Prostate gland (tissue), 2 donors: ENCODE measurements at regions not wholly inside any gene's neighbourhood (a gene's known extent, or its start where the extent isn't known, plus 50 kb on each side); places are given as distances from the start of the nearest gene placed in this dataset.

Experiments used
- DNase-seq: peaks from one replicate; pipeline ENCODE4 v3.0.0-alpha.2; 2019; ENCODE audit warnings: low spot score
- H3K27ac ChIP-seq, 2 donors: fragments of 200-600 bp; sonication (generic); 2 replicates each; pipeline ENCODE4 v1.5.1; 2017 to 2019
- H3K27me3 ChIP-seq: fragments of 200-600 bp; sonication (generic); replicated peaks from 2 replicates; pipeline ENCODE4 v1.5.1; 2019; ENCODE audit not compliant: insufficient read depth
- H3K36me3 ChIP-seq, 2 donors: fragments of 200-600 bp; sonication (generic); 1 replicate in 1 of 2; 2 replicates in 1 of 2; pipeline versions ENCODE4 v1.5.1 to v1.8.1; 2017 to 2019
- H3K4me1 ChIP-seq: fragments of 200-600 bp; sonication (generic); replicated peaks from 2 replicates; pipeline ENCODE4 v1.5.1; 2019
- H3K4me3 ChIP-seq, 2 donors: fragments of 200-600 bp; sonication (generic); 2 replicates each; pipeline ENCODE4 v1.5.1; 2017 to 2019
- H3K9me3 ChIP-seq: fragments of 200-600 bp; sonication (generic); 2 replicates; pipeline ENCODE4 v1.5.1; 2017
- POLR2A ChIP-seq: fragments of 450-650 bp; IDR thresholded peaks from one replicate; pipeline ENCODE4 v1.6.1; 2016; ENCODE audit warnings: antibody characterized with exemption, mild to moderate bottlenecking
- POLR2AphosphoS5 ChIP-seq: sonication (generic); formaldehyde crosslinking; IDR thresholded peaks from one replicate; pipeline ENCODE4 v1.6.1; 2017; ENCODE audit warnings: antibody characterized with exemption
- WGBS: methylation state at CpG from one replicate; pipeline ENCODE4 v1.1.5; 2018; 5-methylcytosine and 5-hydroxymethylcytosine counted together
- intact Hi-C: fragments of 100-400 bp; cut with DNase I; formaldehyde crosslinking; loops from one replicate; pipeline ENCODE4 v1.14.2; 2022
- TF ChIP-seq, protein P1 (sequence below), 4 experiments: fragments of 200-600 bp in 2 of 4; fragments of 450-650 bp in 2 of 4; sonication (generic) in 2 of 4; IDR thresholded peaks; 1 replicate in 3 of 4; 2 replicates in 1 of 4; pipeline ENCODE4 v1.5.1; 2016 to 2019; ENCODE audit warnings: antibody characterized with exemption in 4 of 4, mild to moderate bottlenecking in 2 of 4, moderate library complexity in 2 of 4

DNA sequence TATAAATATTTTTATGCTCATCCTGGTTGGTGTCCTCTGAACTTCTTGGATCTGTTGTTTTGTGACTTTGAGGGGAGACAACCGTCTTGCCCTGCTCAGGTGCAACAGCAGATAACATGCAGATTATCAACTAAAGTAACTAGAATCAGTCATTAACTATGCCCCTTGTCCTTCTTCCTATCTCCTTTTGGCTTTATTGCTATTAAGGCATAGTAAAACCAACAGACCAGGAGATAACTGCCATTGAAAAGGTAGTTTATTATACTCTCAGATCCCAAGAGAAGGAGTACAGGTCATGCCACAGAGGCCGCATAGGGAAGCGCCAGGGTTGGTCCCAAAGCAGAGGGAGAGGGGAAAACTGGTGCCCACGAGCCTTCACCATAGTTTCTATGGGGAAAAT, 418.2 kb downstream of the GJA1 start:
- H3K4me3 ChIP-seq, result no peak overlapping the region
- H3K27me3 ChIP-seq, result no peaks in the 10 kb centered on the region
- 99% methylated on average over 4 of the region's 4 CpGs for WGBS
- no peak overlapping the region for H3K27ac ChIP-seq
- intact Hi-C loops, result loop anchor here (5.0 to 10.0 kb wide), 2 partner anchors 331 to 421 kb away; no protein-coding TSS in a partner anchor
- no peaks in the 10 kb centered on the region for H3K9me3 ChIP-seq
- no peak for TF ChIP-seq POLR2A
- TF ChIP-seq POLR2AphosphoS5, result no peak
- TF ChIP-seq, protein P1, sequence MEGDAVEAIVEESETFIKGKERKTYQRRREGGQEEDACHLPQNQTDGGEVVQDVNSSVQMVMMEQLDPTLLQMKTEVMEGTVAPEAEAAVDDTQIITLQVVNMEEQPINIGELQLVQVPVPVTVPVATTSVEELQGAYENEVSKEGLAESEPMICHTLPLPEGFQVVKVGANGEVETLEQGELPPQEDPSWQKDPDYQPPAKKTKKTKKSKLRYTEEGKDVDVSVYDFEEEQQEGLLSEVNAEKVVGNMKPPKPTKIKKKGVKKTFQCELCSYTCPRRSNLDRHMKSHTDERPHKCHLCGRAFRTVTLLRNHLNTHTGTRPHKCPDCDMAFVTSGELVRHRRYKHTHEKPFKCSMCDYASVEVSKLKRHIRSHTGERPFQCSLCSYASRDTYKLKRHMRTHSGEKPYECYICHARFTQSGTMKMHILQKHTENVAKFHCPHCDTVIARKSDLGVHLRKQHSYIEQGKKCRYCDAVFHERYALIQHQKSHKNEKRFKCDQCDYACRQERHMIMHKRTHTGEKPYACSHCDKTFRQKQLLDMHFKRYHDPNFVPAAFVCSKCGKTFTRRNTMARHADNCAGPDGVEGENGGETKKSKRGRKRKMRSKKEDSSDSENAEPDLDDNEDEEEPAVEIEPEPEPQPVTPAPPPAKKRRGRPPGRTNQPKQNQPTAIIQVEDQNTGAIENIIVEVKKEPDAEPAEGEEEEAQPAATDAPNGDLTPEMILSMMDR (IDR thresholded peaks at IDR 0.05), result no peak
- H3K4me1 ChIP-seq, result no peaks in the 10 kb centered on the region
- no peak for DNase-seq
- H3K36me3 ChIP-seq, result no peaks in the 10 kb centered on the region

DNA sequence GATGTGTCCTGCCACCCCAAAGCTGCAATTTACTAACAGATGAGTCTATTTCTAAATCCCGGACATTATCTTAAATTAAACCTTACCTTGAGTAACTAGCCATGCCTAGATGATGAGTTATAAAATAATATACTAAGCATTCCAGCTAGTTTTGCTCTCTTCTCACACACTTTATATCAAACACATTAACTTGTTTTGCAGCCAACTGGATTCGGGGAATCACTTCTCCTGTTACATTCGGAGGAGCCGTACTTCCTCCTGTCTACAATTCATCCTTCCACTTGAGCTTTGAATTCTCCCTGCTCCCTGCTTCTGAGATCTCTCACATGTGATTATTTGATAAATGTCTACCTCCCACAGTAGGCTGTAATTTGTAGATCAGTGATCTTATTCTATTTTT, 420.1 kb downstream of the GJA1 start:
- intact Hi-C loops, result loop anchor here (10.0 kb wide), 1 partner anchor 329 kb away; no protein-coding TSS in a partner anchor
- H3K27me3 ChIP-seq, result no peaks in the 10 kb centered on the region
- TF ChIP-seq, protein P1 (IDR thresholded peaks at IDR 0.05), result no peak
- TF ChIP-seq POLR2A (no peak), POLR2AphosphoS5 (no peak)
- no peaks in the 10 kb centered on the region for H3K4me1 ChIP-seq
- no peak for DNase-seq
- WGBS, result 90% methylated on average over 4 of the region's 4 CpGs
- no peaks in the 10 kb centered on the region for H3K9me3 ChIP-seq
- no peak overlapping the region for H3K4me3 ChIP-seq
- H3K36me3 ChIP-seq, result no peaks in the 10 kb centered on the region
- no peak overlapping the region for H3K27ac ChIP-seq

DNA sequence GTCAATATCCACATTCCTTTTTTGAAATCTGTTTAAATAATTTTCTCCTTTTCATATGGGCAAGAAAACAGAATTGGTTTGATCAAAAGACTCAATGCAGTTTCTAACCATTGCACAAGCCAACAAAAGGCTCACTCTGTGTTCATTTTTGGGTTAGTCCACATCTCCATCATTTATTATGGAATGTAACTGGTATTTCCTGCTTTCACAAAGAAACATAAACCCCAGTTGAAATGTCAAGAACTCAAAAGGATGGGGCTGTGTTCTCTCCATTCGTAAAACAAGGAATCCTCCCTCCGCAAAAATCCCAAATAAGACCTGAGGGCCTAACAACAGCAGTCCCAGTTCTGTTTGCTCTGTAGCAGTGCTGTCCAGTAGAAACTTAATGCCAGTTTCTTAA, 420.9 kb downstream of the GJA1 start:
- intact Hi-C loops, result loop anchor here (10.0 kb wide), 1 partner anchor 329 kb away; no protein-coding TSS in a partner anchor
- no peak overlapping the region for H3K27ac ChIP-seq
- 72% methylated on average over 2 of the region's 2 CpGs for WGBS
- no peak overlapping the region for H3K4me3 ChIP-seq
- TF ChIP-seq POLR2A, result no peak
- TF ChIP-seq POLR2AphosphoS5, result no peak
- TF ChIP-seq, protein P1 (IDR thresholded peaks at IDR 0.05), result no peak
- no peaks in the 10 kb centered on the region for H3K36me3 ChIP-seq
- no peak for DNase-seq
- H3K9me3 ChIP-seq, result no peaks in the 10 kb centered on the region
- H3K27me3 ChIP-seq, result no peaks in the 10 kb centered on the region
- H3K4me1 ChIP-seq, result no peaks in the 10 kb centered on the region

DNA sequence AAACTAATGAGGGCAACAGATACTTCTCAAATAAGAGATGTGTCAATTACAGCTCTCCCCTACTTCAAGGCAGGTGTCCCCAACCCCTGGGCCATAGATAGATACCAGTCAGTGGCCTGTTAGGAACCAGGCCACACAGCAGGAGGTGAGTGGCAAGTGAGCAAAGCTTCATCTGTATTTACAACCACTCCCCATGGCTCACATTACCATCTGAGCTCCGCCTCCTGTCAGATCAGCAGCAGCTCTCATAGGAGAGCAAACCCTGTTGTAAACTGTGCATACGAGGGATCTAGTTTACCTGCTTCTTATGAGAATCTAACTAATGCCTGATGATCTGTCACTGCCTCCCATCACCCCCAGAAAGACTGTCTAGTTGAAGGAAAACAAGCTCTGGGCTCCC, 422.1 kb downstream of the GJA1 start:
- intact Hi-C loops, result loop anchor here (10.0 kb wide), 1 partner anchor 327 kb away; no protein-coding TSS in a partner anchor
- no peaks in the 10 kb centered on the region for H3K9me3 ChIP-seq
- no peak for DNase-seq
- H3K27me3 ChIP-seq, result no peaks in the 10 kb centered on the region
- TF ChIP-seq POLR2AphosphoS5, result no peak
- TF ChIP-seq, protein P1 (IDR thresholded peaks at IDR 0.05), result no peak
- TF ChIP-seq POLR2A, result no peak
- H3K27ac ChIP-seq, result no peak overlapping the region
- no peaks in the 10 kb centered on the region for H3K4me1 ChIP-seq
- no peak overlapping the region for H3K4me3 ChIP-seq
- H3K36me3 ChIP-seq, result no peaks in the 10 kb centered on the region
- WGBS, result 91% methylated on average over 2 of the region's 2 CpGs

DNA sequence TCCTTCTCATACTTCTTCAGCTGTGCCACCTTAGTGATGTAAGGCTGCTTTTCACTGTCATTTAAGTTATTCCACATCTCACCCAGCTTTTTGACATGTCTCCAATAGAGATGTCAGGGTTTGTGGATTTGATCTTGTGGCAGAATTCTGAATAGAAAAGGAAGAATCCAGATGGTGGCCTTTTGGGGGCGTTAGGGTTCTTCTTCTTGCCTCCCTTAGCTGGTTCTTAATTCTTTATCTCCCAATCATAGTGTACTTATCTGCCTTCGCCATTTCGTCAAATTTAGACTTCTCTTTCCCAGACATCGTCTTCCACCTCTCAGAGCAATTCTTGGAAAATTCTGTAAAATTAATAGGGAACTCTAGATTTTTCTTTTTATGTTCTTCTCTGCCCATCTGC, 422.9 kb downstream of the GJA1 start:
- WGBS, result 96% methylated on average over 4 of the region's 4 CpGs
- TF ChIP-seq POLR2AphosphoS5 (no peak), POLR2A (no peak)
- TF ChIP-seq, protein P1 (IDR thresholded peaks at IDR 0.05), result no peak
- DNase-seq, result no peak
- no peaks in the 10 kb centered on the region for H3K9me3 ChIP-seq
- H3K27ac ChIP-seq, result no peak overlapping the region
- H3K27me3 ChIP-seq, result no peaks in the 10 kb centered on the region
- H3K36me3 ChIP-seq, result no peaks in the 10 kb centered on the region
- intact Hi-C loops, result loop anchor here (10.0 kb wide), 1 partner anchor 326 kb away; no protein-coding TSS in a partner anchor
- no peak overlapping the region for H3K4me3 ChIP-seq
- H3K4me1 ChIP-seq, result no peaks in the 10 kb centered on the region
